Panc1 (cell line): ENCODE measurements at regions not wholly inside any gene's neighbourhood (a gene's known extent, or its start where the extent isn't known, plus 50 kb on each side); places are given as distances from the start of the nearest gene placed in this dataset.

Experiments used
- ATAC-seq: fragments of 200-7000 bp; cut with Tn5 transposase; 2 replicates; pipeline ENCODE4 v1.9.1; 2020; ENCODE audit warnings: mild to moderate bottlenecking, moderate library complexity
- BruUV-seq: library from RNA; stranded (reverse); fragments of 400-500 nt; replicated peaks from 2 replicates; lab custom pipeline; 2021; lab: Mats Ljungman, UMichigan
- CTCF ChIA-PET: fragments of 300-600 bp; sonication (Branson Sonifier 250); formaldehyde crosslinking; loops from one replicate; lab custom pipeline; 2022; ENCODE audit warnings: antibody characterized with exemption; lab: Charles Lee
- POLR2A ChIA-PET: fragments of 300-600 bp; sonication (Branson Sonifier 250); formaldehyde crosslinking; loops from one replicate; lab custom pipeline; 2022; ENCODE audit warnings: antibody characterized with exemption; lab: Charles Lee
- DNase-seq: peaks from one replicate; pipeline ENCODE4 v3.0.0-alpha.2; 2010; ENCODE audit warnings: low read depth, low spot score
- H3K27ac ChIP-seq: 2 replicates; pipeline ENCODE4 v1.5.1; 2011; ENCODE audit warnings: mild to moderate bottlenecking, low read length, inconsistent platforms
- H3K27me3 ChIP-seq: fragments of 200-500 bp; sonication (Bioruptor generic); 2 replicates; pipeline ENCODE4 v1.6.0; 2014; ENCODE audit warnings: low read length, inconsistent platforms; ENCODE audit not compliant: control insufficient read depth, insufficient read depth
- H3K36me3 ChIP-seq: fragments of 200-500 bp; sonication (Bioruptor generic); 2 replicates; pipeline ENCODE4 v1.5.1; 2014; ENCODE audit warnings: inconsistent platforms, mild to moderate bottlenecking, low read length, moderate library complexity; ENCODE audit not compliant: control insufficient read depth, insufficient read depth
- H3K4me1 ChIP-seq: 2 replicates; pipeline ENCODE4 v1.5.1; 2011; ENCODE audit warnings: inconsistent platforms, mild to moderate bottlenecking, low read length, moderate library complexity; ENCODE audit not compliant: control insufficient read depth, insufficient read depth
- H3K4me3 ChIP-seq, 2 experiments: 2 replicates each; pipeline ENCODE4 v1.5.1; 2011 to 2012; ENCODE audit warnings: low read depth in 2 of 2, low read length in 2 of 2, mild to moderate bottlenecking in 2 of 2, inconsistent platforms in 1 of 2, moderate library complexity in 1 of 2
- H3K9me3 ChIP-seq: fragments of 200-500 bp; sonication (Bioruptor generic); 2 replicates; pipeline ENCODE4 v1.5.1; 2014; ENCODE audit warnings: low read depth, mild to moderate bottlenecking, inconsistent platforms, low read length, moderate library complexity; ENCODE audit not compliant: control insufficient read depth, insufficient read depth
- CTCF ChIP-seq: fragments of 450-650 bp; IDR thresholded peaks from 2 replicates; pipeline ENCODE4 v1.5.1; 2017; ENCODE audit warnings: mild to moderate bottlenecking
- POLR2AphosphoS5 ChIP-seq: IDR thresholded peaks from 2 replicates; pipeline ENCODE4 v1.6.1; 2012; ENCODE audit warnings: mild to moderate bottlenecking, low read depth, low read length, moderate library complexity
- REST ChIP-seq, 2 experiments: IDR thresholded peaks; 2 replicates each; pipeline ENCODE4 v1.6.1; 2011 to 2012; ENCODE audit warnings: low read depth in 2 of 2, control low read depth in 1 of 2, low read length in 1 of 2, mild to moderate bottlenecking in 1 of 2, moderate library complexity in 1 of 2; ENCODE audit not compliant: insufficient read depth in 1 of 2
- SIN3A ChIP-seq: IDR thresholded peaks from 2 replicates; pipeline ENCODE4 v1.6.1; 2012; ENCODE audit warnings: low read depth, mild to moderate bottlenecking, low read length, moderate library complexity, borderline replicate concordance; ENCODE audit not compliant: insufficient read depth
- TCF7L2 ChIP-seq: IDR thresholded peaks from 2 replicates; pipeline ENCODE4 v1.6.1; 2011; ENCODE audit warnings: mild to moderate bottlenecking, low read depth, low read length, inconsistent platforms
- in situ Hi-C: cut with HindIII; loops from 2 replicates; pipeline ENCODE4 v1.10.0; 2016; ENCODE audit warnings: low sequenced_read_pairs, low pct_unique_long_range_greater_than_20kb
- intact Hi-C: fragments of 100-400 bp; cut with micrococcal nuclease; formaldehyde crosslinking; loops from one replicate; pipeline ENCODE4 v1.10.0; 2022; ENCODE audit not compliant: unreplicated experiment

- no peak for ATAC-seq
- intact Hi-C loops (no loop called here), in situ Hi-C loops (no loop called here)
- Histone ChIP-seq H3K4me1 (no peaks in the 10 kb centered on the region), H3K36me3 (no peaks in the 10 kb centered on the region), H3K4me3 (no peak overlapping the region), H3K27me3 (no peaks in the 10 kb centered on the region), H3K27ac (no peak overlapping the region), H3K9me3 (no peaks in the 10 kb centered on the region)
- no peak for TF ChIP-seq CTCF
- DNase-seq: no peak
- ChIA-PET POLR2A (no interaction called here), CTCF (no interaction called here)
- BruUV-seq: no TSS peak
These were observed 853.8 kb upstream of the INTU start for GRCh38 chr4:126779001-126779400.

GRCh38 chr4:126779436-126780166 lies 853.2 kb upstream of the INTU start:
- Histone ChIP-seq H3K4me1 (no peaks in the 10 kb centered on the region), H3K27me3 (no peaks in the 10 kb centered on the region), H3K9me3 (no peaks in the 10 kb centered on the region), H3K27ac (no peak overlapping the region), H3K4me3 (no peak overlapping the region), H3K36me3 (no peaks in the 10 kb centered on the region)
- TF ChIP-seq REST (IDR thresholded peaks at IDR 0.05; ENCODE audit: insufficient read depth in 1 of 2, low read depth in 2 of 2, low read length in 1 of 2): no peak
- no peak for TF ChIP-seq TCF7L2
- TF ChIP-seq POLR2AphosphoS5: no peak
- TF ChIP-seq SIN3A: no peak
- DNase-seq (no peak), ATAC-seq (no peak)
- in situ Hi-C loops: no loop called here
- ChIA-PET CTCF (no interaction called here), POLR2A (no interaction called here)
- no TSS peak for BruUV-seq
- intact Hi-C loops: no loop called here

GRCh38 chr4:126783191-126783590 lies 849.6 kb upstream of the INTU start:
- in situ Hi-C loops (no loop called here), intact Hi-C loops (no loop called here)
- no peaks in the 10 kb centered on the region for H3K9me3 ChIP-seq
- DNase-seq (no peak), ATAC-seq (no peak)
- no peak overlapping the region for H3K27ac ChIP-seq
- no peak for TF ChIP-seq POLR2AphosphoS5
- no peak for TF ChIP-seq CTCF
- ChIA-PET CTCF (no interaction called here), POLR2A (no interaction called here)
- BruUV-seq: no TSS peak
- no peaks in the 10 kb centered on the region for H3K36me3 ChIP-seq
- no peak overlapping the region for H3K4me3 ChIP-seq
- H3K27me3 ChIP-seq: no peaks in the 10 kb centered on the region
- no peaks in the 10 kb centered on the region for H3K4me1 ChIP-seq
